Suprapubic skin (tissue), 4 donors: ENCODE measurements at regions not wholly inside any gene's neighbourhood (a gene's known extent, or its start where the extent isn't known, plus 50 kb on each side); places are given as distances from the start of the nearest gene placed in this dataset.

ENCODE experiments used
- DNase-seq, 2 donors: peaks; one replicate each; pipeline ENCODE4 v3.0.0-alpha.2; 2019; ENCODE audit warnings: low spot score in 2 of 2
- H3K27ac ChIP-seq: fragments of 200-600 bp; sonication (generic); one replicate; pipeline ENCODE4 v1.5.1; 2019
- H3K27me3 ChIP-seq: fragments of 200-600 bp; sonication (generic); one replicate; pipeline ENCODE4 v1.5.1; 2019
- H3K36me3 ChIP-seq: fragments of 200-600 bp; sonication (generic); one replicate; pipeline ENCODE4 v1.5.1; 2019
- H3K4me1 ChIP-seq: fragments of 200-600 bp; sonication (generic); one replicate; pipeline ENCODE4 v1.5.1; 2019
- H3K4me3 ChIP-seq: fragments of 200-600 bp; sonication (generic); one replicate; pipeline ENCODE4 v1.5.1; 2019; ENCODE audit warnings: mild to moderate bottlenecking
- H3K9me3 ChIP-seq: fragments of 200-600 bp; sonication (generic); one replicate; pipeline ENCODE4 v1.5.1; 2019
- EP300 ChIP-seq: sonication (generic); formaldehyde crosslinking; IDR thresholded peaks from one replicate; pipeline ENCODE4 v1.6.1; 2017; ENCODE audit warnings: antibody characterized with exemption
- POLR2A ChIP-seq, 2 donors: fragments of 450-650 bp; IDR thresholded peaks; one replicate each; pipeline ENCODE4 v1.6.1; 2017; ENCODE audit warnings: antibody characterized with exemption in 2 of 2, mild to moderate bottlenecking in 2 of 2, moderate library complexity in 2 of 2
- POLR2AphosphoS5 ChIP-seq, 3 donors: sonication (generic); formaldehyde crosslinking; IDR thresholded peaks; one replicate each; pipeline ENCODE4 v1.6.1; 2017; ENCODE audit warnings: antibody characterized with exemption in 3 of 3
- WGBS: methylation state at CpG from one replicate; pipeline ENCODE4 v1.1.5; 2018; 5-methylcytosine and 5-hydroxymethylcytosine counted together
- TF ChIP-seq, protein P1 (sequence below), 2 donors: fragments of 200-600 bp in 1 of 2; fragments of 450-650 bp in 1 of 2; sonication (generic) in 1 of 2; IDR thresholded peaks; one replicate each; pipeline ENCODE4 v1.5.1; 2016 to 2019; ENCODE audit warnings: antibody characterized with exemption in 2 of 2, mild to moderate bottlenecking in 1 of 2, moderate library complexity in 1 of 2

DNA sequence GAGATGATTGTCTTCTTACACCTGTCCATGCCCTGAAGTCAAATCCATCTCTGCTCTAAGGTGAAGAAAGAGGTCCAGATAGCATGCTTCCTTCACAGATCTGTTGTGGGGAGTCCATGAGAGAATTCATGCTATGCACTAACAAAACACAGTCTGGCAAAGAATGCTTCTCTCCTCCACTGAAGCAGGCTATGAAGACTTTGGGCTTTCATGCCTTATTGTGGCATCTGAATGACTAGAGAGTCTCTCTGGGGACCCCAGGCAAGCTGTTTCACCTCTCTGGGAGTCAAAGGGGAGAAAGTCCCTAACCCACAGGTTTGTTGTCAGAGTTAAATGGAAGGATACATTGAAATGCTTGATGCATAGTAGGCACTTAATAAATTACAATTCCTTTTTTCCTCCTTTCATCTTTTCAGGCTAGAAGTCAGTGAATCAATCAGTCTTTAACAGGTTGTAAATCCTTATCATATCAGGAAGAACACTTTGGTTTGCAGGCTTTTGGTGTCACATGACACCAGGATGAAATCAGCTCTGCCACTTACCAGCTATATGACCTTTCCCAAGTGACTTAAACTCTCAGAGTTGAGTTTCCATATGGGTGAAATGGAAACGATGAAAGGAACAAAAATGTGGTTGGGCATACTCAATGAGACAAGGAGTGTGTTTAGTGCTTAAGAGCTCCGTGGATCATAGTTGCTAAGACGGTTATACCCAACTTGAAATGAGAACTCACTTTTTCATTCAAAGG, 200.1 kb upstream of the DAB1 start:
- H3K4me1 ChIP-seq = no peaks in the 10 kb centered on the region
- WGBS = 65% methylated on average over 3 of the region's 3 CpGs
- no peaks in the 10 kb centered on the region for H3K9me3 ChIP-seq
- H3K36me3 ChIP-seq = no peaks in the 10 kb centered on the region
- no peaks in the 10 kb centered on the region for H3K27me3 ChIP-seq
- DNase-seq = no peak
- no peak overlapping the region for H3K4me3 ChIP-seq
- no peak overlapping the region for H3K27ac ChIP-seq
- TF ChIP-seq, protein P1, sequence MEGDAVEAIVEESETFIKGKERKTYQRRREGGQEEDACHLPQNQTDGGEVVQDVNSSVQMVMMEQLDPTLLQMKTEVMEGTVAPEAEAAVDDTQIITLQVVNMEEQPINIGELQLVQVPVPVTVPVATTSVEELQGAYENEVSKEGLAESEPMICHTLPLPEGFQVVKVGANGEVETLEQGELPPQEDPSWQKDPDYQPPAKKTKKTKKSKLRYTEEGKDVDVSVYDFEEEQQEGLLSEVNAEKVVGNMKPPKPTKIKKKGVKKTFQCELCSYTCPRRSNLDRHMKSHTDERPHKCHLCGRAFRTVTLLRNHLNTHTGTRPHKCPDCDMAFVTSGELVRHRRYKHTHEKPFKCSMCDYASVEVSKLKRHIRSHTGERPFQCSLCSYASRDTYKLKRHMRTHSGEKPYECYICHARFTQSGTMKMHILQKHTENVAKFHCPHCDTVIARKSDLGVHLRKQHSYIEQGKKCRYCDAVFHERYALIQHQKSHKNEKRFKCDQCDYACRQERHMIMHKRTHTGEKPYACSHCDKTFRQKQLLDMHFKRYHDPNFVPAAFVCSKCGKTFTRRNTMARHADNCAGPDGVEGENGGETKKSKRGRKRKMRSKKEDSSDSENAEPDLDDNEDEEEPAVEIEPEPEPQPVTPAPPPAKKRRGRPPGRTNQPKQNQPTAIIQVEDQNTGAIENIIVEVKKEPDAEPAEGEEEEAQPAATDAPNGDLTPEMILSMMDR (IDR thresholded peaks at IDR 0.05) = no peak
- no peak for TF ChIP-seq EP300
- no peak for TF ChIP-seq POLR2AphosphoS5 (IDR thresholded peaks at IDR 0.05)

DNA sequence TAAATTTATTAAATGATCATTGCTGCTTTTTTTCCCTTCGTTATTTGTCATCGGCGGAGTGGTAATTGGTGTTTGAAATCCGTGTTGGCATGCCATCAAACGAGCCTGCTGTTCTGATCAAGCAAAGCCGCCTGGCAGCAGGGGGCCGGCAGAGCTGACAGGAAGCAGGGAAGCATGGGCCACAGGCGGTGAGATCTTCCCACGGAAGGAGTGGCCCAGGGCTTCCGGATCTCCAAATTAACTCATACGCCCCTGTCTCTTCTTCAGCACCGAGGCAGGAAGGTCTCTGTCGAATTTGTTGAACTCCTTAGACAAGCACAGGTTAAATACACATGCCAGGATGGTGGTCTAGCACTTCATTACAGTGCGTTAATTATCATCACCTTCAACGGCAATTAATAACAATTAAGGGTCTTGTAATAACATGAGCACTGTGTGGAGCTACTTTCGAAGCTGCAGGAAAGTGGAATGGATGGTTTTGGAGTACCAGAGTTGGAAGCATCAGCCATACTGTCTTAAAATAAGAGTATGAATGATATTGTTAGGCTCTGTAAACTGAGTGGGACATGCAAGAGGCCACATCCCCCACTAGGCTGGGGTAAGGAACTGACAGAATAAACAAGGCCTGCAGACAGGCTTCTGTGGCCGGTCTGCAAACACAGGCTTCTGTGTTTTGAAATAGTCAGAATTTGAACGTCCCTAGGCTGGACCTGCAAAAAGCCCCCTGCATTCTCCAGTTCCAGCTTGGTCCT, 199.4 kb upstream of the DAB1 start:
- TF ChIP-seq POLR2AphosphoS5 (IDR thresholded peaks at IDR 0.05) (no peak), POLR2A (IDR thresholded peaks at IDR 0.05) (no peak), EP300 (no peak)
- TF ChIP-seq, protein P1 (IDR thresholded peaks at IDR 0.05) = no peak
- H3K27ac ChIP-seq = no peak overlapping the region
- H3K4me3 ChIP-seq = no peak overlapping the region
- no peaks in the 10 kb centered on the region for H3K36me3 ChIP-seq
- WGBS = 35% methylated on average over 18 of the region's 18 CpGs
- H3K9me3 ChIP-seq = no peaks in the 10 kb centered on the region
- H3K4me1 ChIP-seq = no peaks in the 10 kb centered on the region
- DNase-seq = no peak
- H3K27me3 ChIP-seq = no peaks in the 10 kb centered on the region

- WGBS = 45% methylated on average over 1 of the region's 1 CpG
- H3K9me3 ChIP-seq = no peaks in the 10 kb centered on the region
Observed at GRCh38 chr1:57621776-57622175, 197.9 kb upstream of the DAB1 start.

DNA sequence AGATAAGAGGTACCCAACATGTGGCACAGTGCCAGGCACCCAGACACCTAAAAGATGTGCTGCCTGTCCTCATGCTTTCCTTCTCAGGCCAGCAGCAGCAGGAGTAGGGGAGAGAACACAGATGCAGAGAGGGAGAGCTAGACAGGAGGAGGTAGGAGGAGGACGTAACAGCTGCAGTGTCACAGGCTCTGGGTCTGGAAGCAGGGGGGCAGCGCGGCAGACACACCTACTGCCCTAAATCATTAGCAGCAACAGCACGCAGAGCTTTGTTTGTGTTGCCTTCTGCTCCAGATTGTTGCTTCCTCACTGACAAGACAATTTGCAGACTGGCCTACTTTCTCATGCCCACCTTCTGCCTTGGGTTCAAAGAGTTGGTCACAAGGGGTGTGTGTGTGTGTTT, 196.7 kb upstream of the DAB1 start:
- 57% methylated on average over 4 of the region's 4 CpGs for WGBS
- H3K27ac ChIP-seq = no peak overlapping the region
- TF ChIP-seq, protein P1 (IDR thresholded peaks at IDR 0.05) = no peak
- no peaks in the 10 kb centered on the region for H3K36me3 ChIP-seq
- DNase-seq = no peak
- no peaks in the 10 kb centered on the region for H3K4me1 ChIP-seq
- H3K9me3 ChIP-seq = no peaks in the 10 kb centered on the region
- H3K4me3 ChIP-seq = no peak overlapping the region
- H3K27me3 ChIP-seq = no peaks in the 10 kb centered on the region

More at GRCh38 chr1:57621776-57622175, 197.9 kb upstream of the DAB1 start:
- H3K27ac ChIP-seq = no peak overlapping the region
- H3K36me3 ChIP-seq = no peaks in the 10 kb centered on the region
- no peaks in the 10 kb centered on the region for H3K4me1 ChIP-seq
- H3K4me3 ChIP-seq = no peak overlapping the region
- no peaks in the 10 kb centered on the region for H3K27me3 ChIP-seq
- no peak for DNase-seq
- TF ChIP-seq, protein P1 (IDR thresholded peaks at IDR 0.05) = no peak
- TF ChIP-seq POLR2AphosphoS5 (IDR thresholded peaks at IDR 0.05) (no peak), POLR2A (IDR thresholded peaks at IDR 0.05) (no peak), EP300 (no peak)

- H3K4me1 ChIP-seq = no peaks in the 10 kb centered on the region
- 90% methylated on average over 4 of the region's 4 CpGs for WGBS
- TF ChIP-seq, protein P1 (IDR thresholded peaks at IDR 0.05) = no peak
- TF ChIP-seq POLR2A (IDR thresholded peaks at IDR 0.05) = no peak
- no peak for TF ChIP-seq POLR2AphosphoS5 (IDR thresholded peaks at IDR 0.05)
- TF ChIP-seq EP300 = no peak
Observed at GRCh38 chr1:57616921-57617320, 193.1 kb upstream of the DAB1 start.

More at GRCh38 chr1:57616921-57617320, 193.1 kb upstream of the DAB1 start:
- Histone ChIP-seq H3K9me3 (no peaks in the 10 kb centered on the region), H3K4me3 (no peak overlapping the region), H3K27ac (no peak overlapping the region), H3K36me3 (no peaks in the 10 kb centered on the region), H3K27me3 (no peaks in the 10 kb centered on the region)
- DNase-seq = no peak
